ENCODE measurements at regions not wholly inside any gene's neighbourhood (a gene's known extent, or its start where the extent isn't known, plus 50 kb on each side); places are given as distances from the start of the nearest gene placed in this dataset.

DNA sequence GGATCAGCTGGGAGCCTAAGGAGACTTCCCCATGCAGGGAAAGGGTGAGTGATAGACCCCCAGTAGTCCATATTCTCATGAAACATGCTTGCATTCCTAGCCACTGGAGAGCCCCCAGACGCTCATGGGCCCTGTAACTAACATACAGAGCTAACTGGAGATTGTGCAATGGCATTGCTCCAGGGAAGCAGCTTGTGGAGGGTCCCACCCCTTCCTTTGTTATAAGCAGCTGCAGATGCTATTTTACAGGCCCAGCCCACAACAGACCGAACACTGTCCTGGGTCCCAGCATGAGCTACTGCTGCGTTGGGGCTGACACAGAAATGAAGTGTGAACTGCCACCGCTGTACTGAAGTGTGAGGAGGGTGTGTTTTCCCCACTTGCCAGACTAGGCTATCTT, 1465.7 kb upstream of the DIAPH2 start:
- Histone ChIP-seq H2AFZ (ENCODE audit: low read depth, low read length) (no peak overlapping the region), H3K36me3 (replicated peaks; ENCODE audit: low read depth, low read length) (no peaks in the 10 kb centered on the region), H3K9ac (ENCODE audit: low read length) (no peak overlapping the region), H3K79me2 (ENCODE audit: low read length) (no peaks in the 10 kb centered on the region), H3K27me3 (ENCODE audit: low read depth, low read length) (no peaks in the 10 kb centered on the region), H3K4me1 (ENCODE audit: low read length) (no peaks in the 10 kb centered on the region), H3K4me3 (ENCODE audit: low read length) (no peak overlapping the region), H4K20me1 (ENCODE audit: insufficient read depth, low read length) (no peaks in the 10 kb centered on the region), H3K4me2 (ENCODE audit: low read length) (no peak overlapping the region), H3K9me3 (ENCODE audit: insufficient read depth, low read length) (no peaks in the 10 kb centered on the region), H3K27ac (ENCODE audit: low read length) (no peak overlapping the region)
- no peak for TF ChIP-seq EZH2phosphoT487 (IDR thresholded peaks at IDR 0.05; ENCODE audit: low read depth)
- TF ChIP-seq, protein P1, sequence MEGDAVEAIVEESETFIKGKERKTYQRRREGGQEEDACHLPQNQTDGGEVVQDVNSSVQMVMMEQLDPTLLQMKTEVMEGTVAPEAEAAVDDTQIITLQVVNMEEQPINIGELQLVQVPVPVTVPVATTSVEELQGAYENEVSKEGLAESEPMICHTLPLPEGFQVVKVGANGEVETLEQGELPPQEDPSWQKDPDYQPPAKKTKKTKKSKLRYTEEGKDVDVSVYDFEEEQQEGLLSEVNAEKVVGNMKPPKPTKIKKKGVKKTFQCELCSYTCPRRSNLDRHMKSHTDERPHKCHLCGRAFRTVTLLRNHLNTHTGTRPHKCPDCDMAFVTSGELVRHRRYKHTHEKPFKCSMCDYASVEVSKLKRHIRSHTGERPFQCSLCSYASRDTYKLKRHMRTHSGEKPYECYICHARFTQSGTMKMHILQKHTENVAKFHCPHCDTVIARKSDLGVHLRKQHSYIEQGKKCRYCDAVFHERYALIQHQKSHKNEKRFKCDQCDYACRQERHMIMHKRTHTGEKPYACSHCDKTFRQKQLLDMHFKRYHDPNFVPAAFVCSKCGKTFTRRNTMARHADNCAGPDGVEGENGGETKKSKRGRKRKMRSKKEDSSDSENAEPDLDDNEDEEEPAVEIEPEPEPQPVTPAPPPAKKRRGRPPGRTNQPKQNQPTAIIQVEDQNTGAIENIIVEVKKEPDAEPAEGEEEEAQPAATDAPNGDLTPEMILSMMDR (IDR thresholded peaks at IDR 0.05; ENCODE audit: low read depth, low read length), result no peak

DNA sequence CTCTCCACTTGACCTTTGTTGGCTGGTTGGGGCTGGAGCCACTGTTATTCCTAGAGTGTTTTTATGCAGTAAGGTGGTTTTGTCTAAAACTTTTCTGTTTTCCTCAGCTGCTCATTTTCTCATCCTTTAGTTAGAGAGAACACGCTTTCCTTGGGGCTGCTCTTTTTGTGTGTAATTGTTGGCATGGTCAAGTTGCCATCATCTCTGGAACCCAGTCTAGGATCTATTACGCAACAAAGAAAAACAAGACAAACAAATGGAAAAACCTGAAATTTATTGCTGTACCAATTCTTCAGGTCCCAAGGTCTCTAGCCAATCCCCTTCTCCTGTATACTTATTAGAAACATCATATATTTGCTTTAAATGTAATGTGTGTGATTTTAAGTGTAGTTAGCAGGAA, 1436.3 kb upstream of the DIAPH2 start:
- Histone ChIP-seq H3K9me3 (ENCODE audit: insufficient read depth, low read length) (no peaks in the 10 kb centered on the region), H3K4me2 (ENCODE audit: low read length) (no peak overlapping the region)

DNA sequence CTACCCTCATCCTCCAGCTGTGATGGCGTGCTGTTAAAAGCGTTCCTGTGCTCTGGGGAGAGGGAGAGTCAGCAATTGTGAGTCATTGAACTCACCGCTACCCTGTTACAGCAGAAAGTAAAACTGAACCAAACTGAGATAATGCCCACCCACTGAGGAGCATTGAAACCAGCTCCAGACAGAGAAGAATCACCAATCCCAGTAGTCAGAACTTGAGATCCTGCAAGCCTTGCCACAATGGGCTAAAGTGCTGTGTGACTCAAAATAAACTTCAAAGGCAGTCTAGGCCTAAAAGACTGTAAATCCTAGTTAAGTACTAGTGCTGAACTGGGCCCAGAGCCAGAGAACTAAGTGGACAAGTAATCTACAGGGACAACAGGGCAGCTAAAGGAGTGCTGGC, 1394.2 kb upstream of the DIAPH2 start:
- H3K4me2 ChIP-seq (ENCODE audit: low read length), result no peak overlapping the region
- no peak for TF ChIP-seq EZH2phosphoT487 (IDR thresholded peaks at IDR 0.05; ENCODE audit: low read depth)
- TF ChIP-seq, protein P1 (IDR thresholded peaks at IDR 0.05; ENCODE audit: low read depth, low read length), result no peak
- no peak overlapping the region for H2AFZ ChIP-seq (ENCODE audit: low read depth, low read length)
- no peak overlapping the region for H3K9ac ChIP-seq (ENCODE audit: low read length)
- no peak overlapping the region for H3K4me3 ChIP-seq (ENCODE audit: low read length)
- no peaks in the 10 kb centered on the region for H3K79me2 ChIP-seq (ENCODE audit: low read length)
- H3K27me3 ChIP-seq (ENCODE audit: low read depth, low read length), result no peaks in the 10 kb centered on the region
- no peaks in the 10 kb centered on the region for H4K20me1 ChIP-seq (ENCODE audit: insufficient read depth, low read length)
- no peaks in the 10 kb centered on the region for H3K9me3 ChIP-seq (ENCODE audit: insufficient read depth, low read length)
- no peaks in the 10 kb centered on the region for H3K36me3 ChIP-seq (replicated peaks; ENCODE audit: low read depth, low read length)
- no peak overlapping the region for H3K27ac ChIP-seq (ENCODE audit: low read length)
- no peaks in the 10 kb centered on the region for H3K4me1 ChIP-seq (ENCODE audit: low read length)

More for the DNA sequence above, 1436.3 kb upstream of the DIAPH2 start:
- Histone ChIP-seq H3K4me3 (ENCODE audit: low read length) (no peak overlapping the region), H3K36me3 (replicated peaks; ENCODE audit: low read depth, low read length) (no peaks in the 10 kb centered on the region), H2AFZ (ENCODE audit: low read depth, low read length) (no peak overlapping the region), H4K20me1 (ENCODE audit: insufficient read depth, low read length) (no peaks in the 10 kb centered on the region), H3K9ac (ENCODE audit: low read length) (no peak overlapping the region), H3K4me1 (ENCODE audit: low read length) (no peaks in the 10 kb centered on the region), H3K79me2 (ENCODE audit: low read length) (no peaks in the 10 kb centered on the region), H3K27me3 (ENCODE audit: low read depth, low read length) (no peaks in the 10 kb centered on the region), H3K27ac (ENCODE audit: low read length) (no peak overlapping the region)
- TF ChIP-seq EZH2phosphoT487 (IDR thresholded peaks at IDR 0.05; ENCODE audit: low read depth), result no peak
- TF ChIP-seq, protein P1 (IDR thresholded peaks at IDR 0.05; ENCODE audit: low read depth, low read length), result no peak

DNA sequence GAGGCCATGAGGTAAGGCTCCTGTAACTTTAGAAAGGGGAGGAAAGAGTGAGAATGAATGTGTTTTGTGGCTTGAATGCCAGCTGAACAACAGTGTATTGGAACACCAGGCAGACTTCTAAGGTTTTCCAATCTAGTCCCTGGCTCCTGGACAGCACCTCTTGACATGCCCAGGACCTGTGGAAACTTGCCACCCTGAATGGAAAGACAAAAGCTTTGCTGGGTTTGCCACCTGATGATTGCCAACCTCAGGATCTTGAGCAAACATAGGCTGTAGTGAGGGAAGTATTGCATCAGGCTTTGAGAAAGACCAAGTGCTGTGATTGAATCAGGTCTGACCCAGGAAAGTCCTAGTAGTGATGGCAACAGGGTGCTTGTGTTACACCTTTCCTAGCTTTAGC, 1393.1 kb upstream of the DIAPH2 start:
- no peaks in the 10 kb centered on the region for H3K4me1 ChIP-seq (ENCODE audit: low read length)
- H3K9ac ChIP-seq (ENCODE audit: low read length), result no peak overlapping the region
- H3K27me3 ChIP-seq (ENCODE audit: low read depth, low read length), result no peaks in the 10 kb centered on the region
- no peaks in the 10 kb centered on the region for H3K79me2 ChIP-seq (ENCODE audit: low read length)
- no peak overlapping the region for H3K4me2 ChIP-seq (ENCODE audit: low read length)
- H4K20me1 ChIP-seq (ENCODE audit: insufficient read depth, low read length), result no peaks in the 10 kb centered on the region
- H3K36me3 ChIP-seq (replicated peaks; ENCODE audit: low read depth, low read length), result no peaks in the 10 kb centered on the region
- H2AFZ ChIP-seq (ENCODE audit: low read depth, low read length), result no peak overlapping the region
- H3K9me3 ChIP-seq (ENCODE audit: insufficient read depth, low read length), result no peaks in the 10 kb centered on the region
- H3K4me3 ChIP-seq (ENCODE audit: low read length), result no peak overlapping the region
- TF ChIP-seq, protein P1 (IDR thresholded peaks at IDR 0.05; ENCODE audit: low read depth, low read length), result no peak
- no peak overlapping the region for H3K27ac ChIP-seq (ENCODE audit: low read length)
